ENCODE measurements at regions not wholly inside any gene's neighbourhood (a gene's known extent, or its start where the extent isn't known, plus 50 kb on each side); places are given as distances from the start of the nearest gene placed in this dataset.

DNA sequence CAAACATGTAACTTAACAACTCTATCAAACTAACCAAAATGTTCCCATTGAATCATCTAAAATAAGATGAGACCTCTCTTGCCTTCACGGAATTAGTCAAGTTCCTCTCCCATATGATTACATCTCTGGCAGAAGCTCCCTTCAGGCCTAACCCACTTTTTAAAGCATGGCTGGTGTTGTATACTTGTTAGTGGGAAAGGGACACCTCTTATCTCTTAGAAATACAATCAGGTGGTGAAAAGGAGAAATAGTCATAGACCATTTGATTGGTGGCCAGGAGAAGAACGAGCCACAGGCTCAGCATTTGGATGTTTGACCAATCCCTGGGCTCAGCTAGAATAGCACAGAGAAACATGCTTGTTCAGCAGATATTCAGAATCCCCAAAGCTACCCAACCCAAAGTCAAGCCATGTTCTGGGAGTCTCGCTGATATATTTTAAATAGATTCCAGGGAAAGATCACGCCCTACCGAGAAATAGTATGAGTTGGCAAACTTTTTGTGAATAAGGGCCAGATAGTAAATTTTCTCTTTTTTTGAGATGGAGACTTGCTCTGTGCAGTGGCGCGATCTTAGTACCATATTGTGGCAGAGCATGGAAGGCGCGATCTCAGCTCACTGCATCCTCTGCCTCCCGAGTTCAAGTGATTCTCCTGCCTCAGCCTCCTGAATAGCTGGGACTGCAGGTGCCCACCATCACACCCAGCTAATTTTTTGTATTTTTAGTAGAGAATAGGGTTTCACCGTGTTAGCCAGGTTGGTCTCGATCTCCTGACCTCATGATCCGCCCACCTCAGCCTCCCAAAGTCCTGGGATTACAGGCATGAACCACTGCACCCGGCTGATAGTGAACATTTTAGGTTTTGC, 126.3 kb upstream of the MYLIP start:
- ATAC-seq (ENCODE audit: poor library complexity) (no peak), DNase-seq (no peak)
- intact Hi-C loops (cut with DNase I), result no loop called here

DNA sequence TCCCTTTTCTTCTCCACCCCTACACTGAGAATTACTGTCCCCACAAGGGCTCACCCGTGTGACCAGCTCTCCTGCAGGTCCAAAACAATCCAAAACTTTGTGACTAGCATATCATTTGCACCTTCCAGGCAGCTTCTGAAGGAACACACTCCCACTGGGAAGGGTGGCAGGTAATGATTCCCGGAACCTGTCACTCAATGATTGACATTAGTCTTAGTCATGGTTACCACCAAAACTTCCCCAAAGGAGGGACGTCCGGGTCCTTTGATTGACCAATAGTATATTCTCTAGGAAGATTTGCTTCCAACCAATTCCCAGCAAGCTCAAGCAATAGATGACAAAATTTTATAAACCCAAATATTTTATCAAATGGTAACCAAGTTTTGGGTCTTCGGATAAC, 127.7 kb upstream of the MYLIP start:
- DNase-seq (no peak), ATAC-seq (ENCODE audit: poor library complexity) (no peak)
- intact Hi-C loops (cut with DNase I), result no loop called here

DNA sequence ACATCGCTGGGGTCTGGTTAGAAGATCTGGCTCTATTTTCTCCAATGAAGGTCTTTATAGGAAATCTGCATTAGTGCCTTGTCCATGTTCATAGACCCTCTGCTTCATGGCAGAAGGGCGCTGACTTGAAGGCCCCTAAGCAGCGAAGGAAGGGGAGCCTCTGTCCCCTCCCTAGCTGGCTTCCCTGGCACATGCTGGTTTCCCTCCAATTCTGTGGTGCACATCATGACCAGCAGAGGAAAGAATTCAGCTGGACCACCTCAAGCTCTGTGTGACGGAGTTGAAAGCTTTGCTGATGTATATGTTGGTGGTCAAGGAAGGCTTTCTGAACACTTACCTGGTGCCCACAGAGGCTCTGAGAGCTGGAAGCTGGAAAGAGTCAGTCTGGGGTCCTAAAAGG, 129.7 kb upstream of the MYLIP start:
- intact Hi-C loops (cut with DNase I), result no loop called here
- DNase-seq (no peak), ATAC-seq (ENCODE audit: poor library complexity) (no peak)

DNA sequence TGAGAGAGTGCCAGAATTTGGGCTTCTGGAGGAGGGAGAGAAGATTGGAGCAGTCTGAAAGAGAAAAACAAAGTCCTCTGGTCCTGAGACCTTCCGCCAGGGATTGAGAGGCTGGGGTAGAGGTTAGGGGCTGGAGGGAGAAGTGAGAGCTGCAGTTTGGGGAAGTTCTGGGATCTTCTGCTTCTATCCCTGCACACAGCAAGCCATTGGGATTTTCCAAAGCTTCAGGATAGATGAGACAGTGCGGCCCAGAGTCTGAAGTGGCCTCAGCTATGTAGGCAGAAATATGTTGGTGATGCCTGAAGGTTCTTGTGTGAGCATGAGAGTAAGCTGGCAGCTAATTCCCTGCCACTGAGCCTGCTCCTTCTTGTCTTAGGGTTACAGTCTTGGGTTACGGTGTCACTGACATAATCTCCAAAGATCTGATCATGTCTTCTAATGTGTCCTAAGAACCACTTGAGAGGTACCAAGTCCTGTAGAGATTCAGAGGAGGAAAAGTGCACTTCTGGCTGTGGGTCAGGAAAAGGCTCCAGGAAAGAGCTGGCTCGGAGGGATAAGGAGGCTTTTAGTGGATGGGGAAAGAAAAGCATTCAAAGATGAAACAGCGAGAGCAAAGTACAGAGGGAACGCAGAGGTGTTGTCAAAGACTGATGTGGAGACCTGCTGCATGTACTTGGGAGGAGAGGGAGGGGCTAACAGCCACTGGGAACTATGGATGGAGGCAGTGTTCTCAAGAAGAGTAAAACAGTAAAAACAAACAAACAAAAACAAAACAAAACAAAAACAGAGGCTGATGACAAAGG, 131.1 kb upstream of the MYLIP start:
- no peak for DNase-seq
- intact Hi-C loops (cut with DNase I), result no loop called here
- no peak for ATAC-seq (ENCODE audit: poor library complexity)

DNA sequence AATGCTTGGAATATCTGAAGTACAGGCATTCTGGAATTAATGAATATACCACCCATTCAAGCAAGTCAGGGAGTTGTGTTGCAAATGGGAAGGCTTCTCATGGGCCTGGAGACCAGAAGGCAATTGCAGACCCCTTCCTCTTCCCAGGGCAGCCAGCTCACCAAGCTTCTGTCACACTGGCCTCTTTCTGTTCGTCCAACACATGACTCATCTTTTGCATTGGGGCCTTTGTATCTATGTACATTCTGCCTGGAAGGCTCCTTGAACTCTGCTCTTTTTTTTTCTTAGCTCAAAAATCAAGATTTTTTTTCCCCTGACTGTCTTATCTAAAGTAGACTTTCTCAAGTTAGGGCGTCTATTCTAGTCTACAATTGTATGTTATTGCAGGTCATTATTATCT, 132.9 kb upstream of the MYLIP start:
- DNase-seq, result no peak
- intact Hi-C loops (cut with DNase I), result no loop called here
- no peak for ATAC-seq (ENCODE audit: poor library complexity)

DNA sequence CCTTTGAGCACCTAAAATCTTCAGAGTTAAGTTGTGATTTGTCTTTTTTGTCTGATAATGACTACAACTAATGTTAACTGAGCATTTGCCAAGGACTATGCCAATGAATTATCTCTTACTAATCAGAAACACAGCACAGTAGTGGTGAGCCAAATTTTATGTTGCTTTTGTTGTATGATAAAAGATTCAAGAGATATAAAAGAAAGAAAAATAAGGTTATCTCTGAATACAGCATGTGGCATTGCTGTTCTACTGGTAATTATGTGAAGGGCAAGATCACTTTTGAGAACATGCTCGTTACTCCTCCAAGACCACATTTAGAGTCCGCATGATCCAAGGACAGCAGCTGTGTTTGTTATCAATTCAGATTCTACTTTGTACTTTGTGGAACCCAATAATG, 133.4 kb upstream of the MYLIP start:
- DNase-seq (no peak), ATAC-seq (ENCODE audit: poor library complexity) (no peak)
- intact Hi-C loops (cut with DNase I), result no loop called here

DNA sequence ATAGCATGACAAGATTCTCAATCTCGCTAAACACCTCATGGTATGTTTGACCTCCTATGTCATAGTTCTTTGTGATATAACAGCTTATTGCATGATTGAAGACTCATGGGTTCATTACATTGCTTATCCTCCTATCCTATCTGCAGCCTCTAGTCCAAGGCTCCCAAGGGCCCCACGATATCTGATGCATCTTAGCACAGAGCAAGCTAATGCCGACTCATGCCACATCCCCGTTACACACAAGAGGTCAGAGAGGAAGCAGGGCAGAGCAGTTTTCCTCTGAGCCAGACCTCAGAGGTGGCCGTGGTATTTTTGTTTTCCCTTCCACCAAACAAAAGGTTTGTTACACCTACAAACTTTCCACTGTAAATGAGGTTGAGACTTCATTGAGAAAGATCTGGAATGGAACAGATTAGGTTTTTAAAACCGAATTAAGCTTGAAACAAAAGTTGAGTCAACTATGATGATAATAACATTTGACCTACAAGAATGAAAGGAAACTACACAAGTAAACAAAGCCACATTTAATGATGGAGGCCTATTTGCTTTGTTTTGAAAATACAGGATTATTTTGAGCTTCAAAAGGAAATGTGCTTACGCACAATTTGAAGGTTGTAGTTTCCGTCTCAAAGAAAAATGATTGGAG, 133.9 kb upstream of the MYLIP start:
- no peak for ATAC-seq (ENCODE audit: poor library complexity)
- DNase-seq, result no peak
- intact Hi-C loops (cut with DNase I), result no loop called here

DNA sequence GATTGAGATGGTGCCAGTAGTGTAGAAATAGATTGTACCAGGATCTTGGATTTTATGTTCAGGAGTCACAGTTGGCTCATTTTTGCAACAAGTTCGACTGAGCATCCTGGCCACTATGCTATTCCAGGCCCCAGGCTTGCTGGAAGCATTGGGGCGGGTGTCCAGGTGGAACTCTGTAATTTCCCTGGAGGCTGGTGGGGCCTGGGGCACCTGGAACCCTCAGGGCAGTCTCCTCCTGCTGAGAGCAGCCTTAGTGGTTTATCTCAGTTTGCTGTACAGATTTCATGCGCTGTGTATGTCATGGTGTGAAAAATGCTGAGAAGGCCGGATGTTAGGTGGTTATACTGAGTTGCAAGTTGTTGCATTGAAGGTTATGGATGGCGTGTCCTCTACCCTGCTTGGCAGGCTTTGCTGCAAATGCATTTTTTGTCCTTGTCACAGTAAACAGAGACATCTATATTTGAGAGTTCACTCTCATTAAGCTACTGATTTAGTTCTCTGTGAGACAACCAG, 135.1 kb upstream of the MYLIP start:
- intact Hi-C loops (cut with DNase I), result no loop called here
- DNase-seq (no peak), ATAC-seq (ENCODE audit: poor library complexity) (no peak)

DNA sequence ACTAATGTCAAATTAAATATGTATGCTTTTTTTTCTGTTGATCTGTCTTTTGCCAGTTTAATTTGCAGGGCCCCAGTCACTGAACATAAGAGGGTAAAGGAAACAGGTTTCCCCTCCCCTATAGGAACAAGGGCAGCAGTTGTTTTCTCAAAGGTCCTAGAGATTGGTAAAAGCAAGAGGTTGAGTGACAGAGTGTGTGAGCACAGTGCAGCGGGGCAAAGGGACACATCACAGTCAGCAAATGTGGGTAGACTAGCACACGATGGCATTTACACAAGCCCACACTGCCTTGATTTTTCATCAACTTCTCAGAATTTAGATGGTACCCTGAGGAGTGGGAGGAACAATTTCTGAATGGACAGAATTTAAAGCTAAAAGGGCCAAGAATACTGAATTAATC, 138.7 kb upstream of the MYLIP start:
- intact Hi-C loops (cut with DNase I), result no loop called here
- ATAC-seq (ENCODE audit: poor library complexity) (no peak), DNase-seq (no peak)

DNA sequence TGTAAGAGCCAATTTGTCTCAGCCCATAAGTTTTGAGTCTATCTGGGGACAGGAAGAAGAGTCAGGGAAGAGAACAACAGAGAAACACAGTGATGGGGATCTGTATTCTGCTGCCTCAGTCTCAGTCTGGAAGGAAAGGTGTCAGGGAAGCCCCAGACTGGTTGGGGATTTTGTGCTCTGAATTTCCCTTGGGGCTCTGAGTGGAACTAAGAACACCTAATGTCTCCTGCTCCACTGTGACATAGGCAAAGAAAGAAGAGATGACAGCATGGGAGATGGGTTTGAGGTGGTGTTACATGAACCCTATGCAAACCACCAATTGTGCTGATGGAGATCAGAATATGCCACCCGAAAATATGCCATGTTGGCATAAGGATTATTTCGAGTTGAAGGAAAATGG, 139.5 kb upstream of the MYLIP start:
- DNase-seq (no peak), ATAC-seq (ENCODE audit: poor library complexity) (no peak)
- intact Hi-C loops (cut with DNase I), result no loop called here

DNA sequence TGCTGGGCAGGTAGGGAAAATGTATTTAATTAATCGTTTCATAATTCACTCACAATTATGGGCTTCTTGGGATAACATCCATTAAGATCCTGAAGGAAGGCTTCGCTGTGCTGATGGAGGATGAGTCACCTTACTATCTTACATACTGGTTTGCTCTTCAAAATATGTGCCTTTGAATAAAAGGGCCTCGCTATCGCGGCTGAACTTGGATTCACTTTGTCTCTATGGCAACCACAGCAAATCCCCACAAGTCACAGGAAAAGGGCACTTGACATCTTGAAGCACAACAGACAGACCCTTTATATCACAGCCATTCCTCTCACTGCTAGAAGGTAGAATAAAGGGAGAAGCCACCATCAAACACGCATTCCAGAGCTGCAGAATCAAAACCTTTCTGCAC, 141.3 kb upstream of the MYLIP start:
- no peak for ATAC-seq (ENCODE audit: poor library complexity)
- no peak for DNase-seq
- intact Hi-C loops (cut with DNase I), result no loop called here

DNA sequence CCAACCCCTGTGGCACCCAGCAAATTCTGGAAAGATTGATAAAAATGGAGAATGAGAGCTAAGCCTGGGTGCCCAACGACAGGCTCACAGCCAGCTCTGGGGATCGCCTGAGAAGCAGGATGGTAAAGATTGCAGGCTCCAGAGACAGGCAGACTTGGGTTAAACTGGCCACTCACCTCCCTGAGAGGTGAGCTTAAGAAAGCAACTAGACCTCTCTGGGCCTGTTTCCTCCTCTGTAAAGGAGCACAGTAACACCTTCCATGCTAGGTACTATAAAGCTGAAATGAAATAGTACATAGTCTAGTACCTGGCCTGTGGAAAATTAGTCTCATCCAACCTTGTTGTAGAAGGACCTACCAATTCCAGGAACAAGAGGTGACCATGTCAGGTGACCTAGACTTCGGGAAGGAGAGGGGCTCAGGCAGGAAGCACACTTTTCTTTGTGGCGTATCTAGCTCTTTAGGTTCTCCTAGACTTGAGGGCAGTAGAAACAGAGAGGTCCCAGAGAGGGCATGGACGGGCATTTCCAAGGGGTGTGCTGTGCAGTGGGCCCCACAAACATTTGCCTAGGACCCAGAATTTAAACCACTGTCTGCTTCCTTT, 142.8 kb upstream of the MYLIP start:
- intact Hi-C loops (cut with DNase I), result no loop called here
- no peak for DNase-seq
- ATAC-seq (ENCODE audit: poor library complexity), result no peak

DNA sequence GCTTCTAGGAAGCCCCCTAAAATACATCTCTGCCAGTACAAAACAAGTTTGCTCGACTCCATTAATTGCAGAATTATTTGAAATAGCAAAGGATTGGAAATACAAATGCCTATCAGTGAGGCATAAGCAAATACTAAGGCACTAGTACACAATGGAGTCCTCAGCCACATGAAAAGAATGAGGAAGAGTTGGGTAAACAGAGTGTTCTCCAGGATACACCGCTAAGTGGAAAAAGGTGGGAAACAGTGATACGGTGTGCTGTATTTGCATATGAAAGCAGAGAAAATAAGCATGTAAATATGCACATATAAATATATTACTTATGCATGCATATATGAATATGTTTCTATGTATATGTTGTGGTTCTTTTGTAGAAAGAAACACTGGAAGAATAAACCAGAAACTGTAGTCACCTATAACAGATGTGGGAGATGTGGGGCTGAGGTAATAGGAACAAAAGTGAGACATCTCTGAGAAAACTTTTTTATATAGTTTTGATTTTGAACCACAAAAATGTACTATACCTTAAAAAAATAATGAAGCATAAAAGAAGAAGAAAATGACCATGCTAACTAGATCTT, 143.4 kb upstream of the MYLIP start:
- intact Hi-C loops (cut with DNase I), result no loop called here
- no peak for DNase-seq
- no peak for ATAC-seq (ENCODE audit: poor library complexity)

DNA sequence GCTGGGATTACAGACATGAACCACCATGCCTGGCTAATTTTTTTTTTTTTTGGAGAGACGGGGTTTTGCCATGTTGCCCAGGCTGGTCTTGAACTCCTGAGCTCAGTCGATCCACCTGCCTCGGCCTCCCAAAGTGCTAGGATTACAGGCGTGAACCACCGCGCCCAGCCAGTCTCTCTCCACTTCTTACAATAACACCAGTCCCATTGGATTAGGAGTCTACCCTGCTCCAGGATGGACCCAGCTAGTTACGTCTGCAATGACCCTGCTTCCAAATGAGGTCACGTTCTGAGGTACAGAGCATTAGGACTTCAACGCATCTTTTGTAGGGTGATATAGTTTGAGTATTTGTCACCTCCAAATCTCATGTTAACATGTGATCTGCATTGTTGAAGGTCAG, 146.9 kb upstream of the MYLIP start:
- no peak for DNase-seq
- intact Hi-C loops (cut with DNase I), result no loop called here

DNA sequence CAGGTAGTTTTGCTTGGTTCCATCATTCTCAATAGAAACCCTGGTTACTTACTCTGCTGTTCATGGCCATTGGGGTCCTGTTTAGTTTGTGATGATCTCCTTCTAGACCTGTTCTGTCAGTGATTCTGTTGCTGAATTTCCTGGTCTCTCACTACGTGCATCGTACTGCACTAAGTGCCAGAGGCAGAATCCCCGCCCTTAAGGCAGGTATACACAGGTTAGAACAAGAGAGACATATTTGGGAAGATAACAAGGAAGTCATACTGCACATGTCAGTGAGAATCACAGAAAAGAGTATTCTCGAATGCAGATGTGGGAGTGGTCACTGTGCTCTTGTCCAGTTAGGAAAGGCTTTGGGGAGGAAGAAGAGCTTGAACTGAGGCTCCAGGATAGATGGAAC, 148.1 kb upstream of the MYLIP start:
- intact Hi-C loops (cut with DNase I), result no loop called here
- DNase-seq, result no peak
- no peak for ATAC-seq (ENCODE audit: poor library complexity)

More for the DNA sequence above, 146.9 kb upstream of the MYLIP start:
- ATAC-seq (ENCODE audit: poor library complexity), result no peak

DNA sequence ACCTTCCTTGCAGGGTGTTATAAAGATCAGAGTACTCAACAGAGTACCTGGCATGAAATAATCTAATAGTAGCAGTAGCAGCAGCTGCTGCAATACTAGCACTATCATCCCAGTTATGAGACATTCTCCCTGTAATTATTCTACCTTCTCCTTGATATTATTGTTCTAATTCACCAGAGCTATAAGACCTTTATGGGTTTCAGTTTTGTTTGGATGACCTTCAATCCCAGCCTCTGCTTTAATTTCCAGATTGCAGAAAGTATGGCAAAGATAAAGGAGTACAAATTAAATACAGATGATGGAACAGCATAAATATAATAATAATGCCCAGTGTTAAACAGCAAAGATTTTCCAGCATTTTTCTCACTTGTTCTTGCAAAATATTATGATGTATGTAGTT, 150.5 kb upstream of the MYLIP start:
- DNase-seq, result no peak
- intact Hi-C loops (cut with DNase I), result no loop called here
- no peak for ATAC-seq (ENCODE audit: poor library complexity)

DNA sequence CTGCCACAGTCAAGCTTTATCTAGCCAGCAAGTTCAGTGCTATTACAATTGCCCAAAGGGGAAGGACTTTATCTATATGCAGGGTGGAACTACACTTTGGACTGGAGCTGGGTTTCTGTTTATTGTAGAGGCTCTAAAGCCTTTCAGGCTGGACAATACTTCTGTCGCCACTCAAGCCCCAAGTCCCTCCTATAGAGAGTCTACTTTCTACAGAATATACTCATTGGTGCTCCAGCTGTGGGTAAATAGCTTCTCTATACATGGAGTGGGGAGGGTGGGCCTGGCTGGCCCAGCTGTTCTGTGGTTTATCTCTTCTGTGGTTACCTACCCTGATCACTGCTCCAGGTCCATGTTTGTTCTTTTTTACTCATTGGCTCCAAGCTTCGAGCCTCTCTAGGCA, 151.8 kb upstream of the MYLIP start:
- no peak for DNase-seq
- ATAC-seq (ENCODE audit: poor library complexity), result no peak
- intact Hi-C loops (cut with DNase I), result no loop called here

DNA sequence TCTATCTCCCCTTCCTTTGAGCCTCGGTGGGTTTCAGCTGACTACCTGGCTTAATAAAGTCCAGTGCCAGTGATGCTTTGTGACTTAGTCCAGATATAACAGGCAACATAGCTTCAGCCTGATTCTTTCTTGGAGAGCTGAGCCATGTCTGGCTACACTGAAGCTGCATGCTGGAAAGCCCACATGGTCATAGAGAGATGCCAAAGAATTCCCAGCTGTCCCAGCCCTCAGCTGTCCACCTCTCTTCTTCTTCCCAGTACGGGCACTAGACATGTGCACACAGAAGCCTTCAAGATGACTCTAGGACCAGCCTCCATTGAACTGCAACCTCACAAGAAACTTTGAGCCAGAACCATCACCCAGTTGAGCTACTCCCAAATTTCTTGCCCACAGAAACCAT, 154.1 kb upstream of the MYLIP start:
- intact Hi-C loops (cut with DNase I), result no loop called here
- no peak for ATAC-seq (ENCODE audit: poor library complexity)
- DNase-seq, result no peak

DNA sequence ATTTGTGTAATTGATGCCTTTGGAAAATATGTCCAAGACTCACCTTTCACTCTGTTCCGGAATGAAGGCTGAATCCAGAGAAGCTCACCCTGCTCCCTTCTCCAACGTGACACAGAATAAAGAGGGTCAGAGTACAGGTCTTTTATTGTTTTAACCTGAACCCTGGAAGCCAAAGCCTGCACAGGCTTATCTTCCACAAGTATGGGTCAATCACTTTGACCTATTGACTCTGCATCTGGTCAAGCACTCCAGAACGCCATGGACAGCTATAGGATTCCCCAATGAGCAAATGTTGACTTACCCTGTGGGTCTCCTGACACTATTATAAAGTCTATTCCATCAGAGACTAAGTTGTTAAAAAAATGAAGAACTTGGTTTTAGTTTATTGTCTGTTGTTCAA, 158.4 kb upstream of the MYLIP start:
- no peak for ATAC-seq (ENCODE audit: poor library complexity)
- DNase-seq, result no peak
- intact Hi-C loops (cut with DNase I), result no loop called here
